Activated B cell treated with CpG ODN at 0.5 μM for 24 hours (primary cell): ENCODE measurements at regions not wholly inside any gene's neighbourhood (a gene's known extent, or its start where the extent isn't known, plus 50 kb on each side); places are given as distances from the start of the nearest gene placed in this dataset.

Experiments used
- ATAC-seq: fragments of 200-7000 bp; cut with Tn5 transposase; one replicate; pipeline ENCODE4 v1.10.0; 2021; ENCODE audit warnings: low read depth, mild to moderate bottlenecking, moderate library complexity
- CTCF ChIA-PET: fragments of 350-600 bp; sonication (Branson Sonifier 250); formaldehyde crosslinking; loops from one replicate; lab custom pipeline; 2021; ENCODE audit warnings: antibody characterized with exemption; lab: Charles Lee
- POLR2A ChIA-PET: fragments of 350-600 bp; sonication (Branson Sonifier 250); formaldehyde crosslinking; loops from one replicate; lab custom pipeline; 2021; ENCODE audit warnings: antibody characterized with exemption; lab: Charles Lee
- DNase-seq: peaks from one replicate; pipeline ENCODE4 v3.0.0; 2022
- H3K27ac Mint-ChIP-seq: one replicate; pipeline ENCODE4 v1.8.0; 2020; ENCODE audit warnings: mixed read lengths
- H3K27me3 Mint-ChIP-seq: one replicate; pipeline ENCODE4 v1.8.0; 2021; ENCODE audit warnings: mixed read lengths
- H3K36me3 Mint-ChIP-seq: one replicate; pipeline ENCODE4 v1.8.0; 2021; ENCODE audit warnings: low read depth, mixed read lengths
- H3K4me1 Mint-ChIP-seq: one replicate; pipeline ENCODE4 v1.8.0; 2021; ENCODE audit warnings: mixed read lengths
- H3K4me3 Mint-ChIP-seq: one replicate; pipeline ENCODE4 v1.8.0; 2020; ENCODE audit warnings: mild to moderate bottlenecking, mixed read lengths
- H3K9me3 Mint-ChIP-seq: one replicate; pipeline ENCODE4 v1.8.0; 2020; ENCODE audit warnings: mixed read lengths
- intact Hi-C: fragments of 100-400 bp; cut with micrococcal nuclease; formaldehyde crosslinking; loops from one replicate; pipeline ENCODE4 v1.15.1; 2024
- TF ChIP-seq, protein P1 (sequence below): fragments of 200-600 bp; IDR thresholded peaks from one replicate; pipeline ENCODE4 v1.8.0; 2022; ENCODE audit warnings: antibody characterized with exemption, mild to moderate bottlenecking

DNA sequence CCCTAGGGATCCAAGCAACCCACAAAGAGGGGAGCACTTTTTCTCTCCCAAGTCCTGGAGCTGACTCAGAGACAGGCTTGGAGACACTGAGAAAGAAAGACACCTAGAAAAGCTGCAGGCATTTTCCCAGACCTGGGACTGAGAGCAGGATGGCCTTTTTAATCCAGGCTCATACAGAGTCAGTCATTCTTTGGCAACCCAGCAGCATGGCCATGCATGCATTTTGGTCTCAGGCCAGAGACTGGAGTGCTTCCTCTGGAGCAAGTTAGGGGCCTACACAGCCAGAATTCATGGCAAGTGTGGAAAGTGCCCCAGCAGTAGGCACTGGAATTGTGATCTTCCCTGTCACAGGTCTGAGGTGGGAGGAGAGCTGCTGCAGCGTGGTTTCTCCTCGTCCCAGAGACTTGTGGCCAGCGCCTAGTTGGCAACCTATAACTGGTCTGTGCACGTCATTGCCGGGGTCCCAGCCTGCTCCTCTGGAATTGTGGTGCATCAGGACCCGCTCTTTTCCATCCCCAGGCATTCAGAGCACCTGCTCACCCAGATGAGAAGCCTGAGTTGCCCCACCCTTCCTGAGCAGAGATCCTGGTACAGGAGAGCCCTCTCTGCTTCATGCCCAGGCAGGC, 231.9 kb upstream of the RAB6C start:
- H3K9me3 Mint-ChIP-seq: no peaks in the 10 kb centered on the region
- H3K27me3 Mint-ChIP-seq: peaks cover 2% of the 10 kb centered on the region
- ChIA-PET CTCF (no interaction called here), POLR2A (no interaction called here)
- no peaks in the 10 kb centered on the region for H3K4me1 Mint-ChIP-seq
- intact Hi-C loops: no loop called here
- H3K27ac Mint-ChIP-seq: no peak overlapping the region
- ATAC-seq (no peak), DNase-seq (no peak)
- H3K36me3 Mint-ChIP-seq: no peaks in the 10 kb centered on the region
- TF ChIP-seq, protein P1, sequence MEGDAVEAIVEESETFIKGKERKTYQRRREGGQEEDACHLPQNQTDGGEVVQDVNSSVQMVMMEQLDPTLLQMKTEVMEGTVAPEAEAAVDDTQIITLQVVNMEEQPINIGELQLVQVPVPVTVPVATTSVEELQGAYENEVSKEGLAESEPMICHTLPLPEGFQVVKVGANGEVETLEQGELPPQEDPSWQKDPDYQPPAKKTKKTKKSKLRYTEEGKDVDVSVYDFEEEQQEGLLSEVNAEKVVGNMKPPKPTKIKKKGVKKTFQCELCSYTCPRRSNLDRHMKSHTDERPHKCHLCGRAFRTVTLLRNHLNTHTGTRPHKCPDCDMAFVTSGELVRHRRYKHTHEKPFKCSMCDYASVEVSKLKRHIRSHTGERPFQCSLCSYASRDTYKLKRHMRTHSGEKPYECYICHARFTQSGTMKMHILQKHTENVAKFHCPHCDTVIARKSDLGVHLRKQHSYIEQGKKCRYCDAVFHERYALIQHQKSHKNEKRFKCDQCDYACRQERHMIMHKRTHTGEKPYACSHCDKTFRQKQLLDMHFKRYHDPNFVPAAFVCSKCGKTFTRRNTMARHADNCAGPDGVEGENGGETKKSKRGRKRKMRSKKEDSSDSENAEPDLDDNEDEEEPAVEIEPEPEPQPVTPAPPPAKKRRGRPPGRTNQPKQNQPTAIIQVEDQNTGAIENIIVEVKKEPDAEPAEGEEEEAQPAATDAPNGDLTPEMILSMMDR: no peak
- no peak overlapping the region for H3K4me3 Mint-ChIP-seq

DNA sequence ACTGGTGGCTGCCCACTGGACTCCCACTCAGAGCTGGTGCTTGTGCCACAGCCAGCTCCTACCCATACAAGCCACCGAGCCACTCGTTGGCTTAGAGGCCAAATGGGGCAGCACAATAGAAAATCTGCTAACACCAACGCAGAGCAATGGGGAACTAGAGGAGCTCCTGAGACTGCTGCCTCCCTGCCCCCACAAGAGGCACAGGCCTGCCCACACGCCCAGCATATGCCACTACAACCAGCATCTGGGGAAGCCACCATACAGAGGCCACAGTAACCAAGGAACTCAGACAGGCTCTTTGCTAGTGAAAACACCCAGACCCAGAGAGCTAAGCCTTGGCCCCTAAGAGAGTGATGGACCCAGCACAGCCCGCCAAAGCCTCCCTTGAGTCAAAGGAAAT, 231.2 kb upstream of the RAB6C start:
- TF ChIP-seq, protein P1: no peak
- Mint-ChIP-seq H3K9me3 (no peaks in the 10 kb centered on the region), H3K4me1 (no peaks in the 10 kb centered on the region), H3K27ac (no peak overlapping the region), H3K4me3 (no peak overlapping the region), H3K27me3 (peaks cover 2% of the 10 kb centered on the region), H3K36me3 (no peaks in the 10 kb centered on the region)
- no peak for DNase-seq
- ChIA-PET POLR2A (no interaction called here), CTCF (no interaction called here)
- ATAC-seq: no peak
- intact Hi-C loops: no loop called here

DNA sequence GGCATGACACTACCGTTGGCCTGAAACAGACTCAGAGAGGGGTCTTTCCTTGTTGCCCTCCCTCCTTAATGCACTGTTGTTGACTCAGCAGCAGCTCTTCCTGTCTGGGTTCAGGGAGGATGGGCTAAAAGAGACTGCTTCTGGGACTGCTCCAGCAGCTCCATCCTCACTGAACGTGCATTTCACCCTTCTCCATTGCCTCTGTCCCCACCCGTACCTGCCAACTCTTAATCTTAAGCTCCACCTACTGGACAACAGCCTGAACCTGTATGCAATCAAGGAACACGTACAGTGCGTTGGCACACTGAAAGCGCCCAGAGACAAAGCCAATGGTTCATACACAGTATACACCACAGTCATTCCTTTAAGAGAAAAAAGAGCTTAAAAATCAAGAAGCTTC, 230.8 kb upstream of the RAB6C start:
- no peak for ATAC-seq
- intact Hi-C loops: no loop called here
- Mint-ChIP-seq H3K36me3 (no peaks in the 10 kb centered on the region), H3K4me3 (no peak overlapping the region), H3K27me3 (peaks cover 2% of the 10 kb centered on the region), H3K4me1 (no peaks in the 10 kb centered on the region), H3K9me3 (no peaks in the 10 kb centered on the region), H3K27ac (no peak overlapping the region)
- ChIA-PET CTCF (no interaction called here), POLR2A (no interaction called here)
- TF ChIP-seq, protein P1: no peak
- no peak for DNase-seq

DNA sequence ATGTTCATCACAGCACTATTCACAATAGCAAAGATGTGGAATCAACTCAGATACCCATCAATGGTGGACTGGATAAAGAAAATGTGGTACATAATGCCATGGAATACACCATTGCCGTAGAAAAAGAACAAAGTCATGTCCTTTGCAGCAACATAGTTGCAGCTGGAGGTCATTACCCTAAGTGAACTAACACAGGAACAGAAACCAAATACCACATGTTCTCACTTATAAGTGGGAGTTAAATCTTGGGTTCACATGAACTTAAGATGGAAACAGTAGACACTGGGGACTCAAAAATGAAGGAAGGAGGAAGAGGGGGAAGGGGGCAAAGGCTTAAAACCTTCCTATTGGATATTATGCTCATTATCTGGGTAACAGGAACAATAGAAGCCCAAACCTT, 228.1 kb upstream of the RAB6C start:
- TF ChIP-seq, protein P1: no peak
- Mint-ChIP-seq H3K4me3 (no peak overlapping the region), H3K27ac (no peak overlapping the region), H3K9me3 (no peaks in the 10 kb centered on the region), H3K36me3 (no peaks in the 10 kb centered on the region), H3K4me1 (no peaks in the 10 kb centered on the region), H3K27me3 (no peaks in the 10 kb centered on the region)
- ChIA-PET POLR2A (no interaction called here), CTCF (no interaction called here)
- ATAC-seq (no peak), DNase-seq (no peak)
- intact Hi-C loops: no loop called here

DNA sequence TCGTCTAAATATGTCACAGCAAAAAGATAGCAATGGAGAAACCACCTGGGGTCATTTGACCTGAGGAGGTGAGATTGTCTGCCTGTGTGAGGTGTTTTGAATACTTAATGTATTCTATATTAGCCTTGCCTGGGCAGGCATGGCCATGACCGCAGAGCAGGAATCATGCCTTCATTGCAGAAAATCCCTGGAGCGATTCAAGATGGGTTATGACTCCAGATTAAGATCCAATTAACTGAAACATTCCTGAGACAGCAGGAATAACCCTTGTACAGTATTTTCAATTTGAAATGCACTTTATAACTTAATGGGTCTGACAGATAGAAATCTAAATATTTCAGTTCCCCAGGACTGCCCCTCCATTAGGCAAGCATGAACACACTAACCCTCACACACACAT, 227.3 kb upstream of the RAB6C start:
- intact Hi-C loops: no loop called here
- no peak for ATAC-seq
- TF ChIP-seq, protein P1: no peak
- DNase-seq: no peak
- Mint-ChIP-seq H3K27ac (no peak overlapping the region), H3K9me3 (no peaks in the 10 kb centered on the region), H3K36me3 (no peaks in the 10 kb centered on the region), H3K27me3 (no peaks in the 10 kb centered on the region), H3K4me1 (no peaks in the 10 kb centered on the region), H3K4me3 (no peak overlapping the region)
- CTCF ChIA-PET: no interaction called here
- POLR2A ChIA-PET: no interaction called here
